OCI-LY7 (cell line): ENCODE measurements at regions not wholly inside any gene's neighbourhood (a gene's known extent, or its start where the extent isn't known, plus 50 kb on each side); places are given as distances from the start of the nearest gene placed in this dataset.

Experiments
- EZH2phosphoT487 ChIP-seq: fragments of 200-600 bp; sonication (generic); IDR thresholded peaks from 2 replicates; pipeline ENCODE4 v1.6.1; 2018; ENCODE audit warnings: low read depth, borderline replicate concordance, mild to moderate bottlenecking, mixed run types, antibody characterized with exemption, low read length, moderate library complexity, mixed read lengths
- TF ChIP-seq, protein P1 (sequence below): fragments of 200-600 bp; sonication (generic); conservative IDR thresholded peaks from 2 replicates; pipeline ENCODE4 v1.5.1; 2014; ENCODE audit warnings: mild to moderate bottlenecking, antibody characterized with exemption, low read length, moderate library complexity, mixed read lengths

DNA sequence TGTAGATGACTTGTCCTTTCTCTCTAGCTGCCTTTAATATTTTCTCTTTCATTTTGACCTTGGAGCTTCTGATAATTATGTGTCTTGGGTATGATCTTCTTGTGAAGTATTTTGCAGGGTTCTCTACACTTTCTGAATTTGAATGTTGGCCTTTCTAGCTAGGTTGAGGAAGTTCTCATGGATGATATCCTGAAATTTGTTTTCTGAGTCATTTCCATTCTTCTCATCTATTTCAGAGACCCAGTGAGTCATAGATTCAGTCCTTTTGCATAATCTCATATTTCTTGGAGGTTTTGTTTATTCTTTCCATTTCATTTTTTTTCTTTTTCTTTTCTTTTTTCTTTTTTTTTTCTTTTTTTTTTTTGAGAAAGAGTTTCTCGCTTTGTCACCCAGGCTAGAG lies 585.7 kb upstream of the PABPC4L start:
- TF ChIP-seq, protein P1, sequence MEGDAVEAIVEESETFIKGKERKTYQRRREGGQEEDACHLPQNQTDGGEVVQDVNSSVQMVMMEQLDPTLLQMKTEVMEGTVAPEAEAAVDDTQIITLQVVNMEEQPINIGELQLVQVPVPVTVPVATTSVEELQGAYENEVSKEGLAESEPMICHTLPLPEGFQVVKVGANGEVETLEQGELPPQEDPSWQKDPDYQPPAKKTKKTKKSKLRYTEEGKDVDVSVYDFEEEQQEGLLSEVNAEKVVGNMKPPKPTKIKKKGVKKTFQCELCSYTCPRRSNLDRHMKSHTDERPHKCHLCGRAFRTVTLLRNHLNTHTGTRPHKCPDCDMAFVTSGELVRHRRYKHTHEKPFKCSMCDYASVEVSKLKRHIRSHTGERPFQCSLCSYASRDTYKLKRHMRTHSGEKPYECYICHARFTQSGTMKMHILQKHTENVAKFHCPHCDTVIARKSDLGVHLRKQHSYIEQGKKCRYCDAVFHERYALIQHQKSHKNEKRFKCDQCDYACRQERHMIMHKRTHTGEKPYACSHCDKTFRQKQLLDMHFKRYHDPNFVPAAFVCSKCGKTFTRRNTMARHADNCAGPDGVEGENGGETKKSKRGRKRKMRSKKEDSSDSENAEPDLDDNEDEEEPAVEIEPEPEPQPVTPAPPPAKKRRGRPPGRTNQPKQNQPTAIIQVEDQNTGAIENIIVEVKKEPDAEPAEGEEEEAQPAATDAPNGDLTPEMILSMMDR: no peak
- TF ChIP-seq EZH2phosphoT487: no peak
